ENCODE measurements at regions not wholly inside any gene's neighbourhood (a gene's known extent, or its start where the extent isn't known, plus 50 kb on each side); places are given as distances from the start of the nearest gene placed in this dataset.

DNA sequence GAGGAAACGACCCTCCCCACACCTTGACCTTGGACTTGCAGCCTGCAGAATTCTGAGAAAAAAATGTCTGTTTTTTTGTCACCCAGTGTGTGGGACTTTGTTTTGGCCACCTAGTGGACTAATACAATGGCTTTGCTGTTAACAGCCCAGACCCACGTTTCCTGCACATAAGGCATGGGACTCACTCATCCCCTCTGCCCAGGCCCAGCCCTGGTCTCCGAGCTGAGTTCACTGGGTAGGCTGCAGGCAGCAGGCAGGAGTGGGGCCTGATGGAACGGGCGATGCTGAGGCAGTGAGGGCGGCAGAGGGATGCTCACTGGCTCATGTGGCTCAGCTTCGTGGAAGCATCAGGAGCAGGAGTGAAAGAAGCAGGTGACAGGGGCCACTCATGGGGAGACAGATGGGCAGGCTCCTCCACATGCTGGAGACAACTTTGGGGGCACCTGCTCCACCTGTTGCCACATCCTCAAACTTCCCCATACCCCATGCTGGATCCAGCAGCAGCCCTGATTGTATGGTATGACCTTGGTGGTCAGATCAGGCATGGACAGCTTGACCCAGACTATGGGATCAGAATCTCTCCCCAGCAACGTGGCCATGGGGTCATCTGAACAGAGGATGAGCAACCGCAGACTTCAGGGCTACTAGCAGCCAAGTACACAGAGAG, 65.8 kb upstream of the ANTXRL start:
- TF ChIP-seq ZNF70 (CRISPR knock-in tag; IDR thresholded peaks at IDR 0.05) (no peak), TOX (CRISPR knock-in tag; IDR thresholded peaks at IDR 0.05; ENCODE audit: borderline replicate concordance) (no peak), PPARA (CRISPR knock-in tag; IDR thresholded peaks at IDR 0.05; ENCODE audit: borderline replicate concordance) (no peak), ZFP30 (CRISPR knock-in tag; IDR thresholded peaks at IDR 0.05) (no peak), ARNTL (CRISPR knock-in tag; IDR thresholded peaks at IDR 0.05; ENCODE audit: borderline replicate concordance, low read depth) (no peak), ZNF8 (CRISPR knock-in tag; IDR thresholded peaks at IDR 0.05) (no peak), CSDC2 (CRISPR knock-in tag; IDR thresholded peaks at IDR 0.05) (no peak), RARB (CRISPR knock-in tag; IDR thresholded peaks at IDR 0.05) (no peak), ISL1 (CRISPR knock-in tag; IDR thresholded peaks at IDR 0.05) (no peak), ZFP3 (CRISPR knock-in tag; IDR thresholded peaks at IDR 0.05) (no peak)
- TF ChIP-seq, protein P1, sequence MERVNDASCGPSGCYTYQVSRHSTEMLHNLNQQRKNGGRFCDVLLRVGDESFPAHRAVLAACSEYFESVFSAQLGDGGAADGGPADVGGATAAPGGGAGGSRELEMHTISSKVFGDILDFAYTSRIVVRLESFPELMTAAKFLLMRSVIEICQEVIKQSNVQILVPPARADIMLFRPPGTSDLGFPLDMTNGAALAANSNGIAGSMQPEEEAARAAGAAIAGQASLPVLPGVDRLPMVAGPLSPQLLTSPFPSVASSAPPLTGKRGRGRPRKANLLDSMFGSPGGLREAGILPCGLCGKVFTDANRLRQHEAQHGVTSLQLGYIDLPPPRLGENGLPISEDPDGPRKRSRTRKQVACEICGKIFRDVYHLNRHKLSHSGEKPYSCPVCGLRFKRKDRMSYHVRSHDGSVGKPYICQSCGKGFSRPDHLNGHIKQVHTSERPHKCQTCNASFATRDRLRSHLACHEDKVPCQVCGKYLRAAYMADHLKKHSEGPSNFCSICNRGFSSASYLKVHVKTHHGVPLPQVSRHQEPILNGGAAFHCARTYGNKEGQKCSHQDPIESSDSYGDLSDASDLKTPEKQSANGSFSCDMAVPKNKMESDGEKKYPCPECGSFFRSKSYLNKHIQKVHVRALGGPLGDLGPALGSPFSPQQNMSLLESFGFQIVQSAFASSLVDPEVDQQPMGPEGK (CRISPR knock-in tag; IDR thresholded peaks at IDR 0.05; ENCODE audit: borderline replicate concordance), result no peak
- TF ChIP-seq, protein P2, sequence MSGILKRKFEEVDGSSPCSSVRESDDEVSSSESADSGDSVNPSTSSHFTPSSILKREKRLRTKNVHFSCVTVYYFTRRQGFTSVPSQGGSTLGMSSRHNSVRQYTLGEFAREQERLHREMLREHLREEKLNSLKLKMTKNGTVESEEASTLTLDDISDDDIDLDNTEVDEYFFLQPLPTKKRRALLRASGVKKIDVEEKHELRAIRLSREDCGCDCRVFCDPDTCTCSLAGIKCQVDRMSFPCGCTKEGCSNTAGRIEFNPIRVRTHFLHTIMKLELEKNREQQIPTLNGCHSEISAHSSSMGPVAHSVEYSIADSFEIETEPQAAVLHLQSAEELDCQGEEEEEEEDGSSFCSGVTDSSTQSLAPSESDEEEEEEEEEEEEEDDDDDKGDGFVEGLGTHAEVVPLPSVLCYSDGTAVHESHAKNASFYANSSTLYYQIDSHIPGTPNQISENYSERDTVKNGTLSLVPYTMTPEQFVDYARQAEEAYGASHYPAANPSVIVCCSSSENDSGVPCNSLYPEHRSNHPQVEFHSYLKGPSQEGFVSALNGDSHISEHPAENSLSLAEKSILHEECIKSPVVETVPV (CRISPR knock-in tag; IDR thresholded peaks at IDR 0.05), result no peak
- TF ChIP-seq, protein P3, sequence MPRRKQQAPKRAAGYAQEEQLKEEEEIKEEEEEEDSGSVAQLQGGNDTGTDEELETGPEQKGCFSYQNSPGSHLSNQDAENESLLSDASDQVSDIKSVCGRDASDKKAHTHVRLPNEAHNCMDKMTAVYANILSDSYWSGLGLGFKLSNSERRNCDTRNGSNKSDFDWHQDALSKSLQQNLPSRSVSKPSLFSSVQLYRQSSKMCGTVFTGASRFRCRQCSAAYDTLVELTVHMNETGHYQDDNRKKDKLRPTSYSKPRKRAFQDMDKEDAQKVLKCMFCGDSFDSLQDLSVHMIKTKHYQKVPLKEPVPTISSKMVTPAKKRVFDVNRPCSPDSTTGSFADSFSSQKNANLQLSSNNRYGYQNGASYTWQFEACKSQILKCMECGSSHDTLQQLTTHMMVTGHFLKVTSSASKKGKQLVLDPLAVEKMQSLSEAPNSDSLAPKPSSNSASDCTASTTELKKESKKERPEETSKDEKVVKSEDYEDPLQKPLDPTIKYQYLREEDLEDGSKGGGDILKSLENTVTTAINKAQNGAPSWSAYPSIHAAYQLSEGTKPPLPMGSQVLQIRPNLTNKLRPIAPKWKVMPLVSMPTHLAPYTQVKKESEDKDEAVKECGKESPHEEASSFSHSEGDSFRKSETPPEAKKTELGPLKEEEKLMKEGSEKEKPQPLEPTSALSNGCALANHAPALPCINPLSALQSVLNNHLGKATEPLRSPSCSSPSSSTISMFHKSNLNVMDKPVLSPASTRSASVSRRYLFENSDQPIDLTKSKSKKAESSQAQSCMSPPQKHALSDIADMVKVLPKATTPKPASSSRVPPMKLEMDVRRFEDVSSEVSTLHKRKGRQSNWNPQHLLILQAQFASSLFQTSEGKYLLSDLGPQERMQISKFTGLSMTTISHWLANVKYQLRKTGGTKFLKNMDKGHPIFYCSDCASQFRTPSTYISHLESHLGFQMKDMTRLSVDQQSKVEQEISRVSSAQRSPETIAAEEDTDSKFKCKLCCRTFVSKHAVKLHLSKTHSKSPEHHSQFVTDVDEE (CRISPR knock-in tag; IDR thresholded peaks at IDR 0.05), result no peak
